ENCODE measurements at regions not wholly inside any gene's neighbourhood (a gene's known extent, or its start where the extent isn't known, plus 50 kb on each side); places are given as distances from the start of the nearest gene placed in this dataset.

- no peak overlapping the region for H2AFZ ChIP-seq (ENCODE audit: control insufficient read depth, low read length)
- H3K4me3 ChIP-seq (ENCODE audit: control insufficient read depth in 2 of 3, extremely low read depth in 1 of 3, insufficient read depth in 2 of 3, low read depth in 1 of 3, low read length in 3 of 3) = no peak overlapping the region
- H3K4me1 ChIP-seq (ENCODE audit: control insufficient read depth, extremely low read depth, insufficient read depth, low read length) = no peaks in the 10 kb centered on the region
- no peaks in the 10 kb centered on the region for H3K36me3 ChIP-seq (ENCODE audit: control insufficient read depth in 2 of 2, extremely low read depth in 1 of 2, insufficient read depth in 2 of 2, low read length in 2 of 2)
- FAIRE-seq = no peak
- H3K9ac ChIP-seq (ENCODE audit: control insufficient read depth, extremely low read depth, insufficient read depth, low read length) = no peak overlapping the region
- H3K4me2 ChIP-seq (ENCODE audit: control insufficient read depth, extremely low read depth, insufficient read depth, low read depth, low read length) = no peak overlapping the region
- H3K9me1 ChIP-seq (ENCODE audit: control insufficient read depth, extremely low read depth, insufficient read depth, low read length) = no peaks in the 10 kb centered on the region
- no peak overlapping the region for H3K27ac ChIP-seq (ENCODE audit: control insufficient read depth, insufficient read depth, low read length)
- no peaks in the 10 kb centered on the region for H3K9me3 ChIP-seq (ENCODE audit: control insufficient read depth, low read depth, low read length)
- no peaks in the 10 kb centered on the region for H4K20me1 ChIP-seq (ENCODE audit: control insufficient read depth, extremely low read depth, insufficient read depth, low read length)
- TF ChIP-seq EZH2 (IDR thresholded peaks at IDR 0.05; ENCODE audit: low read length) (no peak), CTCF (optimal IDR thresholded peaks at IDR 0.05 in 1 of 3, IDR thresholded peaks at IDR 0.05 in 1 of 3, conservative IDR thresholded peaks at IDR 0.05 in 1 of 3; ENCODE audit: extremely low read depth in 1 of 3, insufficient read depth in 2 of 3, low read length in 3 of 3) (no peak)
- no peak for DNase-seq (ENCODE audit: low read depth, low spot score)
- no peaks in the 10 kb centered on the region for H3K27me3 ChIP-seq (ENCODE audit: control insufficient read depth, extremely low read depth, insufficient read depth, low read length)
- dilution Hi-C loops (cut with MboI; ENCODE audit: extremely low pct_ligation_motif_present, low sequenced_read_pairs) = no loop called here
- no peaks in the 10 kb centered on the region for H3K79me2 ChIP-seq (ENCODE audit: control insufficient read depth, insufficient read depth, low read length)
Measured at GRCh38 chr9:89721176-89721700, 116.4 kb downstream of the GADD45G start.

- Histone ChIP-seq H3K27me3 (ENCODE audit: control insufficient read depth, extremely low read depth, insufficient read depth, low read length) (no peaks in the 10 kb centered on the region), H3K9me3 (ENCODE audit: control insufficient read depth, low read depth, low read length) (no peaks in the 10 kb centered on the region), H3K4me1 (ENCODE audit: control insufficient read depth, extremely low read depth, insufficient read depth, low read length) (no peaks in the 10 kb centered on the region), H3K36me3 (ENCODE audit: control insufficient read depth in 2 of 2, extremely low read depth in 1 of 2, insufficient read depth in 2 of 2, low read length in 2 of 2) (no peaks in the 10 kb centered on the region), H3K79me2 (ENCODE audit: control insufficient read depth, insufficient read depth, low read length) (no peaks in the 10 kb centered on the region), H3K27ac (ENCODE audit: control insufficient read depth, insufficient read depth, low read length) (no peak overlapping the region), H3K4me3 (ENCODE audit: control insufficient read depth in 2 of 3, extremely low read depth in 1 of 3, insufficient read depth in 2 of 3, low read depth in 1 of 3, low read length in 3 of 3) (no peak overlapping the region), H2AFZ (ENCODE audit: control insufficient read depth, low read length) (no peak overlapping the region), H3K9ac (ENCODE audit: control insufficient read depth, extremely low read depth, insufficient read depth, low read length) (no peak overlapping the region), H3K9me1 (ENCODE audit: control insufficient read depth, extremely low read depth, insufficient read depth, low read length) (no peaks in the 10 kb centered on the region), H3K4me2 (ENCODE audit: control insufficient read depth, extremely low read depth, insufficient read depth, low read depth, low read length) (no peak overlapping the region), H4K20me1 (ENCODE audit: control insufficient read depth, extremely low read depth, insufficient read depth, low read length) (no peaks in the 10 kb centered on the region)
- FAIRE-seq (no peak), DNase-seq (ENCODE audit: low read depth, low spot score) (no peak)
- dilution Hi-C loops (cut with MboI; ENCODE audit: extremely low pct_ligation_motif_present, low sequenced_read_pairs) = no loop called here
- TF ChIP-seq EZH2 (IDR thresholded peaks at IDR 0.05; ENCODE audit: low read length) (no peak), CTCF (optimal IDR thresholded peaks at IDR 0.05 in 1 of 3, IDR thresholded peaks at IDR 0.05 in 1 of 3, conservative IDR thresholded peaks at IDR 0.05 in 1 of 3; ENCODE audit: extremely low read depth in 1 of 3, insufficient read depth in 2 of 3, low read length in 3 of 3) (no peak)
Measured at GRCh38 chr9:89721971-89722530, 117.2 kb downstream of the GADD45G start.

Measured in keratinocyte (primary cell).